ENCODE measurements at regions not wholly inside any gene's neighbourhood (a gene's known extent, or its start where the extent isn't known, plus 50 kb on each side); places are given as distances from the start of the nearest gene placed in this dataset.

DNA sequence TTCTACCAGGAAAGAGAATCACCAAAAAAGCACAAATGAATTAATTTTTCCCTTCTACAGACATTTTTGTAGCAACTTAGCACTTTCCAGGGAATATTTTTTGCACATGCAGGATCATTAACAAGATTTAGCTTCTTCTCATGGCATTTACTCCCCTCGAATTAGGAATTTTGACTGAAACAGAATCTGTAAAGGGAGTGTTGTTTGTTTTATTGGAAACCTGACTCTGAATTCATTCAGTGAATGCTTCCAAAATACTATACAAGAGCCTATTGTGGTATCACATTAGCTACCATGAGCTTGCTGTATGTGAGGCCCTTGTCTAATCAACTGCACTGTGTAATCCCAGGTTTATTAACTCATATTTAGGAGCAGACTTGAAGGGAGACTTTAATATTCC, 130.4 kb upstream of the ATP10A start:
- TF ChIP-seq, protein P1, sequence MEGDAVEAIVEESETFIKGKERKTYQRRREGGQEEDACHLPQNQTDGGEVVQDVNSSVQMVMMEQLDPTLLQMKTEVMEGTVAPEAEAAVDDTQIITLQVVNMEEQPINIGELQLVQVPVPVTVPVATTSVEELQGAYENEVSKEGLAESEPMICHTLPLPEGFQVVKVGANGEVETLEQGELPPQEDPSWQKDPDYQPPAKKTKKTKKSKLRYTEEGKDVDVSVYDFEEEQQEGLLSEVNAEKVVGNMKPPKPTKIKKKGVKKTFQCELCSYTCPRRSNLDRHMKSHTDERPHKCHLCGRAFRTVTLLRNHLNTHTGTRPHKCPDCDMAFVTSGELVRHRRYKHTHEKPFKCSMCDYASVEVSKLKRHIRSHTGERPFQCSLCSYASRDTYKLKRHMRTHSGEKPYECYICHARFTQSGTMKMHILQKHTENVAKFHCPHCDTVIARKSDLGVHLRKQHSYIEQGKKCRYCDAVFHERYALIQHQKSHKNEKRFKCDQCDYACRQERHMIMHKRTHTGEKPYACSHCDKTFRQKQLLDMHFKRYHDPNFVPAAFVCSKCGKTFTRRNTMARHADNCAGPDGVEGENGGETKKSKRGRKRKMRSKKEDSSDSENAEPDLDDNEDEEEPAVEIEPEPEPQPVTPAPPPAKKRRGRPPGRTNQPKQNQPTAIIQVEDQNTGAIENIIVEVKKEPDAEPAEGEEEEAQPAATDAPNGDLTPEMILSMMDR (IDR thresholded peaks at IDR 0.05; ENCODE audit: low read depth, low read length, poor library complexity, severe bottlenecking), result no peak
- no peak for TF ChIP-seq EZH2phosphoT487 (IDR thresholded peaks at IDR 0.05; ENCODE audit: borderline replicate concordance, low read length)
